Choroid plexus epithelial cell (primary cell): ENCODE measurements at regions not wholly inside any gene's neighbourhood (a gene's known extent, or its start where the extent isn't known, plus 50 kb on each side); places are given as distances from the start of the nearest gene placed in this dataset.

Experiments used
- DNase-seq: peaks from one replicate; pipeline ENCODE4 v3.0.0-alpha.2; 2010; ENCODE audit warnings: low read depth
- H3K4me3 ChIP-seq: 2 replicates; pipeline ENCODE4 v1.5.1; 2011; ENCODE audit warnings: low read depth, mild to moderate bottlenecking, control low read depth, low read length, moderate library complexity
- CTCF ChIP-seq: conservative IDR thresholded peaks from 2 replicates; pipeline ENCODE4 v1.5.1; 2011; ENCODE audit warnings: low read depth, mild to moderate bottlenecking, control low read depth, inconsistent platforms, low read length, moderate library complexity

DNA sequence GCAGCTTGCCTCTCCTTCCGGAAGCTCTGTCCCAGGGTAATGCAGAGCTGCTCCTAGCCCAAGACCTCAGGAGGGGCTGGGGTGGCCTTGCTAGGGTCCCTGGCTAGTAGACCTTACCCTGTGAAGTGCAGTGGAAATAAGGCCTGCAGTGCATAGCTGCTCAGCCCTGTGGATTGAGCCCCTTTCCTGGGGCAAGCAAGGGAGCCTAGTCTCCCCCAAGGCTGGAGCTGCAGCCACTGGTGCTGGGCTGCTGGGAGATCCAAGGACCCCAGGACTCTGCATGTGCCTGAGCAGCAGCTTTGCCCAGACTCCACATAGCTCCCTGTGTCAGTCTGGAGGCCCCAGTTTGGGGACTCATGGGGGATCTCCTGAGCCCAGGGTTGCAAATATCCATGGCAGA is 57.9 kb downstream of the FANCF start:
- no peak for DNase-seq
- H3K4me3 ChIP-seq, result no peak overlapping the region
- no peak for TF ChIP-seq CTCF

DNA sequence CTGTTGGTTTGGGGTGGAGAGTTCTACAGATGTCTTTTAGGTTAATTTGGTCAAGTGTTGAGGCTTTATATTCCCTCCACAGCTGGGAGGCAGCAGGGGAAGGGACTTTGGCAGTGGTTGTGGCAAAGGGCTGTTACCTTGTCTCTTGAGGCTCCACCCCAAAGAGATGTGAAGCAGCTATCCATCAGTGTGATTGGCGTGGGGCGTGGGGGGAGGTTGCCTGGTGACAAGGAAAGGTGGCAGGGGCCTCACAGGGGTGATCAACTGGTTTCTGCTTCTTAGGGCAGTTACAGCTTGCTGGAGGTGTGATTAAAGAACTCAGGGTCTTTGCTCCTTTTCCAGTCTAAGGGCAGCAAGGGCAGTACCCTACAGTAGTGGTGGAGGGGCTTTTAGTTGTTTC is 59.3 kb downstream of the FANCF start:
- H3K4me3 ChIP-seq, result no peak overlapping the region
- no peak for TF ChIP-seq CTCF
- DNase-seq, result no peak

GRCh38 chr11:22561283-22561682 is 64.3 kb downstream of the FANCF start:
- TF ChIP-seq CTCF, result no peak
- DNase-seq, result no peak
- H3K4me3 ChIP-seq, result no peak overlapping the region

GRCh38 chr11:22559416-22559815 is 66.2 kb downstream of the FANCF start:
- no peak for TF ChIP-seq CTCF
- H3K4me3 ChIP-seq, result no peak overlapping the region
- no peak for DNase-seq

GRCh38 chr11:22558664-22559063 is 67.0 kb downstream of the FANCF start:
- TF ChIP-seq CTCF, result no peak
- no peak overlapping the region for H3K4me3 ChIP-seq
- peak; percentile 2 for DNase-seq

DNA sequence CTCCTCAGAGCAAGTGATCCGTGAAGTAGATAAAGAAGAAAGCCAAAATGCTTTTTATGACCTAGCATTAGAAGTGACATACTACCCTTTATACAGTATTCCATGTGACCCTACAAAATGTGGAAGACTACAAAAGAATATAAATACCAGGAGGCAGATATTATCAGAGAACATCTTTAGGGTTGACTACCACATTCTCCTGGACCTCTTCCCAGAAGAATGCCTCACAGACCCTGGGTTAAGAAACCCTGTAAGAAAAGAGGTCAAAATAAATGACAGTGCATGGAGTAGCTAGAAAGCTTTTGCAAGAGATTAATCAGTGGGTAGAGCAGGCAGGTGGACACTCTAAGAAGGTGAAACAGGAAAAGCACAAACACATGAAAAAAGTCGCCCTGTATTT is 69.2 kb downstream of the FANCF start:
- no peak for DNase-seq
- no peak for TF ChIP-seq CTCF

GRCh38 chr11:22555881-22556280 is 69.7 kb downstream of the FANCF start:
- no peak for DNase-seq
- H3K4me3 ChIP-seq, result no peak overlapping the region
- no peak for TF ChIP-seq CTCF

More for the DNA sequence above, 69.2 kb downstream of the FANCF start:
- no peak overlapping the region for H3K4me3 ChIP-seq
